SU-DHL-6 (cell line): ENCODE measurements at regions not wholly inside any gene's neighbourhood (a gene's known extent, or its start where the extent isn't known, plus 50 kb on each side); places are given as distances from the start of the nearest gene placed in this dataset.
"Not testable (repeated sequence)": the region's sequence is repeated elsewhere in the genome, so short reads cannot be mapped to it uniquely, and the experiment has no call there.

Experiments
- H2AFZ ChIP-seq: fragments of 200-600 bp; sonication (generic); 2 replicates; pipeline ENCODE4 v1.6.1; 2014; ENCODE audit warnings: low read depth, mild to moderate bottlenecking, moderate library complexity, mixed read lengths, antibody characterized with exemption, low read length; ENCODE audit not compliant: severe bottlenecking
- H3F3A ChIP-seq: fragments of 200-600 bp; shearing (Covaris generic); 2 replicates; pipeline ENCODE4 v1.6.0; 2016; ENCODE audit warnings: antibody characterized with exemption, mild to moderate bottlenecking; ENCODE audit not compliant: insufficient read depth
- H3K27ac ChIP-seq: fragments of 200-600 bp; sonication (generic); 2 replicates; pipeline ENCODE4 v1.5.1; 2016; ENCODE audit warnings: low read depth, mild to moderate bottlenecking, low read length, moderate library complexity, mixed read lengths
- H3K27me3 ChIP-seq: fragments of 200-600 bp; sonication (generic), shearing (Covaris generic); 2 replicates; pipeline ENCODE4 v1.6.0; 2014; ENCODE audit warnings: mild to moderate bottlenecking, low read length
- H3K36me3 ChIP-seq: fragments of 200-600 bp; sonication (generic); 2 replicates; pipeline ENCODE4 v1.6.1; 2014; ENCODE audit warnings: mild to moderate bottlenecking, low read length, mixed read lengths
- H3K4me2 ChIP-seq: fragments of 300-600, 200-600 bp; shearing (Covaris generic), sonication (generic); 2 replicates; pipeline ENCODE4 v1.6.0; 2014; ENCODE audit warnings: low read length, low read depth, mild to moderate bottlenecking; ENCODE audit not compliant: poor library complexity, severe bottlenecking
- H3K4me3 ChIP-seq: fragments of 200-600 bp; sonication (generic); 2 replicates; pipeline ENCODE4 v1.5.1; 2014; ENCODE audit warnings: antibody characterized with exemption, low read length, mild to moderate bottlenecking, mixed read lengths; ENCODE audit not compliant: insufficient read depth, poor library complexity, severe bottlenecking
- H3K79me2 ChIP-seq: fragments of 200-600 bp; sonication (generic); 2 replicates; pipeline ENCODE4 v1.6.1; 2014; ENCODE audit warnings: mild to moderate bottlenecking, low read length, moderate library complexity; ENCODE audit not compliant: insufficient read depth
- H3K9ac ChIP-seq: fragments of 200-600 bp; sonication (generic); 2 replicates; pipeline ENCODE4 v1.7.0; 2014; ENCODE audit warnings: mild to moderate bottlenecking, low read length
- H3K9me2 ChIP-seq: fragments of 200-600 bp; sonication (generic); replicated peaks from 2 replicates; pipeline ENCODE4 v1.6.1; 2014; ENCODE audit warnings: low read length; ENCODE audit not compliant: insufficient read depth
- H3K9me3 ChIP-seq: fragments of 200-600 bp; sonication (generic); 2 replicates; pipeline ENCODE4 v1.6.1; 2014; ENCODE audit warnings: low read length, mixed read lengths; ENCODE audit not compliant: insufficient read depth
- H4K20me1 ChIP-seq: fragments of 200-600 bp; sonication (generic); 2 replicates; pipeline ENCODE4 v1.6.1; 2014; ENCODE audit warnings: low read depth, mild to moderate bottlenecking, antibody characterized with exemption, low read length, moderate library complexity, mixed read lengths
- EZH2phosphoT487 ChIP-seq: fragments of 200-600 bp; sonication (generic), shearing (Covaris generic); conservative IDR thresholded peaks from 2 replicates; pipeline ENCODE4 v1.6.1; 2018; ENCODE audit warnings: mild to moderate bottlenecking, antibody characterized with exemption, low read length, moderate library complexity, mixed read lengths
- TF ChIP-seq, protein P1 (sequence below): fragments of 200-600 bp; sonication (generic); IDR thresholded peaks from one replicate; pipeline ENCODE4 v1.5.1; 2017; ENCODE audit warnings: antibody characterized with exemption, mild to moderate bottlenecking, low read length, moderate library complexity; ENCODE audit not compliant: insufficient read depth, poor library complexity, severe bottlenecking

DNA sequence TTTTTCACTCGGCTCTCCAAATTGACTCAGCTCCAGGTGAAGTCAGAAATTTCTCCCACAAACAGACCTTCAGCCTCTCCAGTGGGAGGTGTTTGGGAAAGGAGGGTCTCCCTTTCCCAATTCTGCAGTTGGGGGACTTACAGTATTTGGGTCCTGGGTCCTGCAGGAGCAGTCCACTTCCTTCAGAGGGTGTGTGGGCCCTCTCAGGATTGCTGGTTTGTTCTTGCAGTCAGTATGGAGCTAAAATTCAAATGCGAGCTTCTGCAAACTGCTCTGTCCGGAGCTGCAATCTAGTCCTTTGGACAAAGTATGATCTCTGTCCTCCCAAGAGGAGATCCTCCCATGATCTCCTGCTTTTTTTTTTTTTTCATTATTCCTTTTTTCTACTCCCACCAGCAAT is 87.9 kb upstream of the MSTN start:
- Histone ChIP-seq H3K9ac (no peak overlapping the region), H3K4me3 (no peak overlapping the region), H3K4me2 (no peak overlapping the region), H4K20me1 (no peaks in the 10 kb centered on the region), H3F3A (no peaks in the 10 kb centered on the region), H2AFZ (no peak overlapping the region), H3K79me2 (no peaks in the 10 kb centered on the region), H3K9me3 (no peaks in the 10 kb centered on the region), H3K36me3 (no peaks in the 10 kb centered on the region), H3K27ac (no peak overlapping the region), H3K9me2 (no peaks in the 10 kb centered on the region), H3K27me3 (no peaks in the 10 kb centered on the region)
- TF ChIP-seq, protein P1, sequence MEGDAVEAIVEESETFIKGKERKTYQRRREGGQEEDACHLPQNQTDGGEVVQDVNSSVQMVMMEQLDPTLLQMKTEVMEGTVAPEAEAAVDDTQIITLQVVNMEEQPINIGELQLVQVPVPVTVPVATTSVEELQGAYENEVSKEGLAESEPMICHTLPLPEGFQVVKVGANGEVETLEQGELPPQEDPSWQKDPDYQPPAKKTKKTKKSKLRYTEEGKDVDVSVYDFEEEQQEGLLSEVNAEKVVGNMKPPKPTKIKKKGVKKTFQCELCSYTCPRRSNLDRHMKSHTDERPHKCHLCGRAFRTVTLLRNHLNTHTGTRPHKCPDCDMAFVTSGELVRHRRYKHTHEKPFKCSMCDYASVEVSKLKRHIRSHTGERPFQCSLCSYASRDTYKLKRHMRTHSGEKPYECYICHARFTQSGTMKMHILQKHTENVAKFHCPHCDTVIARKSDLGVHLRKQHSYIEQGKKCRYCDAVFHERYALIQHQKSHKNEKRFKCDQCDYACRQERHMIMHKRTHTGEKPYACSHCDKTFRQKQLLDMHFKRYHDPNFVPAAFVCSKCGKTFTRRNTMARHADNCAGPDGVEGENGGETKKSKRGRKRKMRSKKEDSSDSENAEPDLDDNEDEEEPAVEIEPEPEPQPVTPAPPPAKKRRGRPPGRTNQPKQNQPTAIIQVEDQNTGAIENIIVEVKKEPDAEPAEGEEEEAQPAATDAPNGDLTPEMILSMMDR = no peak
- no peak for TF ChIP-seq EZH2phosphoT487

DNA sequence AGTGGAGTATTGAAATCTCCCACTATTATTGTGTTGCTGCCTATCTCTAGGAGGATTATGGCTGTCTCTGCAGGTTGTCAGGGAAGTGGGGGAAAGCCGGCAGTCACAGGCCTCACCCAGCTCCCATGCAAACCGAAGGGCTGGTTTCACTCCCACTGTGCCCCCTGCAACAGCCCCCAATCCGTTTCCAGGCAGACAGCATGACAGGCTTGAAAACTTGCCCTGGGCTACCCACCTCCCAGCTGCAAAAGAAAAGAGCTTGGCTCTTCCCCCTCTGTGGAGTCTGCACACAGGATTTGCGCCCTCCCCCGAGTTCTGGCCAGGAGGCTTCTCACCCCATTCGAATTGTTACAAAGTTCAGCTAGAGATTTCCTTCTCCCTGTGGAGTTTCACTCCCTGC is 87.4 kb upstream of the MSTN start:
- no peak overlapping the region for H3K27ac ChIP-seq
- no peaks in the 10 kb centered on the region for H3K36me3 ChIP-seq
- no peaks in the 10 kb centered on the region for H3F3A ChIP-seq
- no peak overlapping the region for H2AFZ ChIP-seq
- no peaks in the 10 kb centered on the region for H3K9me3 ChIP-seq
- H4K20me1 ChIP-seq = no peaks in the 10 kb centered on the region
- no peak overlapping the region for H3K4me2 ChIP-seq
- no peak overlapping the region for H3K9ac ChIP-seq
- no peak overlapping the region for H3K4me3 ChIP-seq
- H3K9me2 ChIP-seq = no peaks in the 10 kb centered on the region
- TF ChIP-seq, protein P1 = no peak
- TF ChIP-seq EZH2phosphoT487 = no peak
- no peaks in the 10 kb centered on the region for H3K79me2 ChIP-seq
- no peaks in the 10 kb centered on the region for H3K27me3 ChIP-seq

DNA sequence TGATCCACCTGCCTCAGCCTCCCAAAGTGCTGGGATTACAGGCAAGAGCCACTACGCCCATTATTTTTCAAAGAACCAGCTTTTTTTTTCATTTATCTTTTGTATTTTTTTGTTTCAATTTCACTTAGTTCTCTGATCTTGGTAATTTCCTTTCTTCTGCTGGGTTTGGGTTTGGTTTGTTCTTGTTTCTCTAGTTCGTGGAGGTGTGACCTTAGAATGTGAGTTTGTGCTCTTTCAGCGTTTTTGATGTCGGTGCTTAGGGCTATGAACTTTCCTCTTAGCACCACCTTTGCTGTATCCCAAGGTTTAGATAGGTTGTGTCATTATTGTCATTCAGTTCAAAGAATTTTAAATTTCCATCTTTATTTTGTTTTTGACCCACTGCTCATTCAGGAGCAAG is 86.7 kb upstream of the MSTN start:
- no peak overlapping the region for H3K4me3 ChIP-seq
- H3K27ac ChIP-seq = no peak overlapping the region
- H3K9me3 ChIP-seq = no peaks in the 10 kb centered on the region
- no peaks in the 10 kb centered on the region for H3K9me2 ChIP-seq
- TF ChIP-seq, protein P1 = no peak
- no peak for TF ChIP-seq EZH2phosphoT487
- H3K4me2 ChIP-seq = no peak overlapping the region
- no peaks in the 10 kb centered on the region for H3K79me2 ChIP-seq
- no peaks in the 10 kb centered on the region for H3F3A ChIP-seq
- H3K36me3 ChIP-seq = no peaks in the 10 kb centered on the region
- no peak overlapping the region for H2AFZ ChIP-seq
- H3K9ac ChIP-seq = no peak overlapping the region
- H4K20me1 ChIP-seq = no peaks in the 10 kb centered on the region
- H3K27me3 ChIP-seq = no peaks in the 10 kb centered on the region

DNA sequence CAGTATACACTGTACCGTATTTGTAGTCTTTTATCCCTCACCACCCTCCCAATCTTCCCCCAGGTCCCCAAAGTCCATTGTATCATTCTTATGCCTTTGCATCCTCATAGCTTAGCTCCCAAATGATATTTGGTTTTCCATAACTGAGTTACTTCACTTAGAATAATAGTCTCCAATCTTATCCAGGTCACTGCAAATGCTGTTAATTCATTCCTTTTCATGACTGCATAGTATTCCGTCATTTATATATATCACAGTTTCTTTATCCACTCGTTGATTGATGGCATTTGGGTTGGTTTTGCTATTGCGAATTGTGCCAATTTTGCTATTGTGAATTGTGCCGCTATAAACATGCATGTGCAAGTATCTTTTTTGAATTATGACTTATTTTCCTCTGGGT is 83.6 kb upstream of the MSTN start:
- not testable (repeated sequence) for H3K27ac ChIP-seq, H2AFZ ChIP-seq, H3K79me2 ChIP-seq, H3K9ac ChIP-seq, H3K9me3 ChIP-seq, H3F3A ChIP-seq, H3K4me3 ChIP-seq, H3K36me3 ChIP-seq, H3K9me2 ChIP-seq, H3K27me3 ChIP-seq, H3K4me2 ChIP-seq, H4K20me1 ChIP-seq

DNA sequence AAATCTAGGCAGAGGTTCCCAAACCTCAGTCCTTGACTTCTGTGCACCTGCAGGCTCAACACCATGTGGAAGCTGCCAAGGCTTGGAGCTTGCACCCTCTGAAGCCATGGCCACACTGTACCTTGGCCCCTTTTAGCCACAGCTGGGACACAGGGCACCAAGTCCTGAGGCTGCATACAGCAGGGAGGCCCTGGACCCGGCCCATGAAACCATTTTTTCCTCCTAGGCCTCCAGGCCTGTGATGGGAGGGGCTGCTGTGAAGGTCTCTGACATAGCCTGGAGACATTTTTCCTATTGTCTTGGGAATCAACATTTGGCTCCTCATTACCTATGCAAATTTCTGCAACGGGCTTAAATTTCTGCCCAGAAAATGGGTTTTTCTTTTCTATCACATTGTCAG is 77.9 kb upstream of the MSTN start:
- not testable (repeated sequence) for H3K27me3 ChIP-seq, H3K27ac ChIP-seq, H3F3A ChIP-seq, H3K79me2 ChIP-seq, H4K20me1 ChIP-seq, H3K9ac ChIP-seq, H3K9me2 ChIP-seq, H2AFZ ChIP-seq, H3K9me3 ChIP-seq, H3K4me3 ChIP-seq, H3K4me2 ChIP-seq, H3K36me3 ChIP-seq
